ENCODE measurements at regions not wholly inside any gene's neighbourhood (a gene's known extent, or its start where the extent isn't known, plus 50 kb on each side); places are given as distances from the start of the nearest gene placed in this dataset.
"Not testable (repeated sequence)": the region's sequence is repeated elsewhere in the genome, so short reads cannot be mapped to it uniquely, and the experiment has no call there.

GRCh38 chr1:99497690-99498089 is 148.2 kb upstream of the PALMD start:
- Mint-ChIP-seq H3K4me3 (no peak overlapping the region), H3K36me3 (no peaks in the 10 kb centered on the region), H3K9me3 (no peaks in the 10 kb centered on the region), H3K4me1 (no peaks in the 10 kb centered on the region), H3K27ac (no peak overlapping the region), H3K27me3 (peaks cover 1% of the 10 kb centered on the region)
- DNase-seq (ENCODE audit: low spot score in 2 of 2) (no peak), ATAC-seq (ENCODE audit: low read depth) (no peak)

DNA sequence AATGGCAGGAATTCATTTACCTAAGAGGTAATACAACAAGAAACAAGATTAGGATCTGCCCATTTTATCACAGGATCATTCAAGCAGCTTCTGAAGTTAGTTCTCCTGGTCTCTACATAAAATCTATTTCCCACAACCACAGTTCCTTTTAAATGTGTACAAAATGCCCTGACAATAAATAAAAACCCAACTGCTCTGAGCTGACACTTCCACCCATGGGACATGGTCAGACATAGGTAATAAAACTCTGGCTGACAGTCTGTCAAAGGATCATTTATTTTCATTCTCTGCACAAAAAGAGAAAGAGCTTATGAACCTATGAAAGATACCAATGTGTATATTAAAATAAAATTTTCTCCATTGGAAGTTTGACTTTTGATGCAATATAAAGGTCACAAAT is 145.4 kb upstream of the PALMD start:
- ATAC-seq (ENCODE audit: low read depth) (no peak), DNase-seq (ENCODE audit: low spot score in 2 of 2) (no peak)
- H3K4me3 Mint-ChIP-seq = no peak overlapping the region
- no peaks in the 10 kb centered on the region for H3K4me1 Mint-ChIP-seq
- H3K36me3 Mint-ChIP-seq = no peaks in the 10 kb centered on the region
- H3K27me3 Mint-ChIP-seq = peaks cover 4% of the 10 kb centered on the region
- no peaks in the 10 kb centered on the region for H3K9me3 Mint-ChIP-seq
- no peak overlapping the region for H3K27ac Mint-ChIP-seq

- Mint-ChIP-seq H3K36me3 (no peaks in the 10 kb centered on the region), H3K4me3 (no peak overlapping the region), H3K9me3 (no peaks in the 10 kb centered on the region), H3K27ac (no peak overlapping the region), H3K27me3 (peaks cover 4% of the 10 kb centered on the region), H3K4me1 (no peaks in the 10 kb centered on the region)
- DNase-seq (ENCODE audit: low spot score in 2 of 2) (no peak), ATAC-seq (ENCODE audit: low read depth) (no peak)
Measured at GRCh38 chr1:99501871-99502270, 144.0 kb upstream of the PALMD start.

DNA sequence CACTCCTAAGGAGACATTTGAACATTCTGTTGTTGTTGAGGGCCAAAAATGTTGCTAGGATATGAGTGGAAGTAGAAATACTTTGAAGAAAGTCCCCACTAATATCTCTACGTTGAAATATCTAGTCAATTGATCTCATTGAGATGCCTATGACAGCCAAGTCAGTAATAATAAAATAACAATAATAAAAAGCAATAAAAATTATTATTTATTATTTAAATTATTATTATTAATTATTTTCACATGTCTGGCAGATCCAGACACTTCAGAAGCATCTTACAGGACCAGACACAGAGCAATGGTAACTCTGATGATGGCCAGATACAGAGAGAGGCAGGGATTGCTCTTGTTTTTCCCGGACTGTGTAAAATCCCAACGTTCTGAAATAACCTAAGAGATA is 143.5 kb upstream of the PALMD start:
- no peaks in the 10 kb centered on the region for H3K4me1 Mint-ChIP-seq
- DNase-seq (ENCODE audit: low spot score in 2 of 2) (no peak), ATAC-seq (ENCODE audit: low read depth) (no peak)
- H3K27me3 Mint-ChIP-seq = peaks cover 4% of the 10 kb centered on the region
- H3K4me3 Mint-ChIP-seq = no peak overlapping the region
- H3K9me3 Mint-ChIP-seq = no peaks in the 10 kb centered on the region
- no peaks in the 10 kb centered on the region for H3K36me3 Mint-ChIP-seq
- H3K27ac Mint-ChIP-seq = no peak overlapping the region

- H3K36me3 Mint-ChIP-seq = no peaks in the 10 kb centered on the region
- H3K4me1 Mint-ChIP-seq = no peaks in the 10 kb centered on the region
- H3K27me3 Mint-ChIP-seq = peaks cover 4% of the 10 kb centered on the region
- no peak overlapping the region for H3K27ac Mint-ChIP-seq
- no peaks in the 10 kb centered on the region for H3K9me3 Mint-ChIP-seq
- no peak for ATAC-seq (ENCODE audit: low read depth)
- no peak for DNase-seq (ENCODE audit: low spot score in 2 of 2)
- no peak overlapping the region for H3K4me3 Mint-ChIP-seq
Measured at GRCh38 chr1:99503276-99503747, 142.6 kb upstream of the PALMD start.

DNA sequence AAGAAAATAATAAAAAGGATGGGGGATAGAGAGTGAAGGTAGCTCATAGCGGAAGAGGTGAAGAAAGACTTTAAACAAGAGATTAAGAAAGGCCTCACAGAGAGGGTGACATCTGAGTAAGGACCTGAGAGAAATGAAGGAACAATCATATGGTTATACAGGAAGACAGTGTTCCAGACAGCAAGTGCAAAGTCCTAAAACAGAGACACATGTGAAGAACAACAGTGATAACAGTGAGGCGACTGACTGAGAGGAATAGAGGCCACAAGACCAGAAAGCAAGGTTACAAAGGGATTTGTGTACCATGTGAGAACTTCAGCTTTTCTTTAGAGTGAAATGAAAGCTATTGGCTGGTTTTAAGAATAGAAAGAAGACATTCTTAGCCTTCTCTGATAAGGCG is 141.6 kb upstream of the PALMD start:
- Mint-ChIP-seq H3K4me1 (no peaks in the 10 kb centered on the region), H3K27ac (no peak overlapping the region), H3K4me3 (no peak overlapping the region), H3K36me3 (no peaks in the 10 kb centered on the region), H3K27me3 (peaks cover 4% of the 10 kb centered on the region), H3K9me3 (no peaks in the 10 kb centered on the region)
- no peak for DNase-seq (ENCODE audit: low spot score in 2 of 2)
- ATAC-seq (ENCODE audit: low read depth) = no peak

DNA sequence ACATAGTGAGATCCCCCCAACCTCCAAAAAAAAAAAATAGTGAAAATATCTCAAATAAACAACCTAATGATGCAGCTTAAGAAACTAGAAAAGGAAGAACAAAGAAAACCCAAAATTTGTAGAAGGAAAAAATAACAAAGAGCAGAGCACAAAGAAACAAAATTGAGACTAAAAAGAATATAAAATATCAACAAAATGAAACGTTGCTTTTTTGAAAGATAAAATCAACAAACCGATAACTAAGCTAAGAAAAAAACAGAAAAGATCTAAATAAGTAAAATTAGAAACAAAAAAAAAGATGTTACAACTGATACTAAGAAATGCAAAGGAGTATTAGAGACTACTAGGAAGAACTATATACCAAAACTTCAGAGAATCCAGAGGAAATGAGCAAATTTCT is 139.3 kb upstream of the PALMD start:
- no peaks in the 10 kb centered on the region for H3K9me3 Mint-ChIP-seq
- no peaks in the 10 kb centered on the region for H3K36me3 Mint-ChIP-seq
- H3K27me3 Mint-ChIP-seq = peaks cover 3% of the 10 kb centered on the region
- DNase-seq (ENCODE audit: low spot score in 2 of 2) (no peak), ATAC-seq (ENCODE audit: low read depth) (no peak)
- H3K27ac Mint-ChIP-seq = no peak overlapping the region
- no peaks in the 10 kb centered on the region for H3K4me1 Mint-ChIP-seq
- no peak overlapping the region for H3K4me3 Mint-ChIP-seq

GRCh38 chr1:99507446-99507845 is 138.5 kb upstream of the PALMD start:
- not testable (repeated sequence) for H3K36me3 Mint-ChIP-seq; H3K9me3 Mint-ChIP-seq; DNase-seq (ENCODE audit: low spot score in 2 of 2); H3K4me3 Mint-ChIP-seq; ATAC-seq (ENCODE audit: low read depth); H3K27me3 Mint-ChIP-seq; H3K27ac Mint-ChIP-seq; H3K4me1 Mint-ChIP-seq

DNA sequence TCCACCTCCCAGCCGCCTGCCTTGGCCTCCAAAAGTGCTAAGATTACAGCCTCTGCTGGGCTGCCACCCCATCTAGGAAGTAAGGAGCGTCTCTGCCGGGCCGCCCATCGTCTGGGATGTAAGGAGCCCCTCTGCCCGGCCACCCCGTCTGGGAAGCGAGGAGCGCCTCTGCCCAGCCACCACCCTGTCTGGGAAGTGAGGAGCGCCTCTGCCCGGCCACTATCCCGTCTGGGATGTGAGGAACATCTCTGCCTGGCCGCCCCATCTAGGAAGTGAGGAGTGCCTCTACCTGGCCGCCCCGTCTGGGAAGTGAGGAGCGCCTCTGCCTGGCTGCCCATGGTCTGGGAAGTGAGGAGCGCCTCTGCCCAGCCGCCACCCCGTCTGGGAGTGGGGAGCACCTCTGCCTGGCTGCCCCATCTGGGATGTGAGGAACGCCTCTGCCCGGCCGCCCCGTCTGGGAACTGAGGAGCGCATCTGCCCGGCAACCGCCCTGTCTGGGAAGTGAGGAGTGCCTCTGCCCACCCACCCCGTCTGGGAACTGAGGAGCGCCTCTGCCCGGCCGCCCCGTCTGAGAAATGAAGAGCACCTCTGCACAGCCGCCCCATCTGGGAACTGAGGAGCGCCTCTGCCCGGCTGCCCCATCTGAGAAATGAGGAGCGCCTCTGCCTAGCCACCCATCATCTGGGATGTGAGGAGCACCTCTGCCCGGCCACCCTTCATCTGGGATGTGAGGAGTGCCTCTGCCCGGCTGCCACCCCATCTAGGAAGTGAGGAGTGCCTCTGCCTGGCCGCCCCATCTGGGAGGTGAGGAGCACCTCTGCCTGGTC is 137.8 kb upstream of the PALMD start:
- no peaks in the 10 kb centered on the region for H3K9me3 Mint-ChIP-seq
- ATAC-seq (ENCODE audit: low read depth) = no peak

GRCh38 chr1:99508733-99509445 is 137.0 kb upstream of the PALMD start:
- H3K27me3 Mint-ChIP-seq, H3K4me3 Mint-ChIP-seq: not testable (repeated sequence)

More for the DNA sequence above, 137.8 kb upstream of the PALMD start:
- H3K27me3 Mint-ChIP-seq = peaks cover 4% of the 10 kb centered on the region
- no peaks in the 10 kb centered on the region for H3K36me3 Mint-ChIP-seq
- H3K4me1 Mint-ChIP-seq = no peaks in the 10 kb centered on the region
- no peak overlapping the region for H3K27ac Mint-ChIP-seq
- no peak for DNase-seq (ENCODE audit: low spot score in 2 of 2)
- H3K4me3 Mint-ChIP-seq = no peak overlapping the region

GRCh38 chr1:99514823-99515552 is 130.9 kb upstream of the PALMD start:
- H3K36me3 Mint-ChIP-seq; H3K4me1 Mint-ChIP-seq; DNase-seq (ENCODE audit: low spot score in 2 of 2); H3K27ac Mint-ChIP-seq; H3K4me3 Mint-ChIP-seq; H3K27me3 Mint-ChIP-seq; ATAC-seq (ENCODE audit: low read depth); H3K9me3 Mint-ChIP-seq: not testable (repeated sequence)

More at GRCh38 chr1:99508733-99509445, 137.0 kb upstream of the PALMD start:
- H3K36me3 Mint-ChIP-seq; ATAC-seq (ENCODE audit: low read depth); H3K9me3 Mint-ChIP-seq; H3K27ac Mint-ChIP-seq; H3K4me1 Mint-ChIP-seq; DNase-seq (ENCODE audit: low spot score in 2 of 2): not testable (repeated sequence)

- DNase-seq (ENCODE audit: low spot score in 2 of 2) (no peak), ATAC-seq (ENCODE audit: low read depth) (no peak)
- no peak overlapping the region for H3K27ac Mint-ChIP-seq
- H3K4me3 Mint-ChIP-seq = no peak overlapping the region
- H3K36me3 Mint-ChIP-seq = no peaks in the 10 kb centered on the region
- H3K9me3 Mint-ChIP-seq = peaks cover 3% of the 10 kb centered on the region
- peaks cover 2% of the 10 kb centered on the region for H3K27me3 Mint-ChIP-seq
- no peaks in the 10 kb centered on the region for H3K4me1 Mint-ChIP-seq
Measured at GRCh38 chr1:99516141-99516540, 129.8 kb upstream of the PALMD start.

DNA sequence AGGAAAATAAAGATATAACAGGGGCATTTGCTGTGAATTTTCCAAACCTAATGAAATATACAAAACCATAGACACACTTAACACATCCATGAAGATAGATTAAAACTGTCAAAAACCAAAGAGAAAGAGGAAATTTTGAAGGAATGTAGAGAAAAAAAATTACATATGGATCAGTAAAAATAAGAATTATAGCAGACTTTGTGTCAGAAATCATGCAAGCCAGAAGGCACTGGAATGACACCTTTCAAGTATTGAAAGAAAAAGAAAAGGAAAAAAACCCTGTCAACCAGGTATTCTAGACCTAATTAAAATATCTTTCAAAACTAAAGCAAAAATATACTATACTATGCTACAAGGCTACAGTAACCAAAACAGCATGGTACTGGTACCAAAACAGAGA is 125.8 kb upstream of the PALMD start:
- Mint-ChIP-seq H3K27ac (no peak overlapping the region), H3K4me1 (no peaks in the 10 kb centered on the region), H3K9me3 (peaks cover 3% of the 10 kb centered on the region), H3K4me3 (no peak overlapping the region), H3K36me3 (no peaks in the 10 kb centered on the region), H3K27me3 (no peaks in the 10 kb centered on the region)
- ATAC-seq (ENCODE audit: low read depth) (no peak), DNase-seq (ENCODE audit: low spot score in 2 of 2) (no peak)

DNA sequence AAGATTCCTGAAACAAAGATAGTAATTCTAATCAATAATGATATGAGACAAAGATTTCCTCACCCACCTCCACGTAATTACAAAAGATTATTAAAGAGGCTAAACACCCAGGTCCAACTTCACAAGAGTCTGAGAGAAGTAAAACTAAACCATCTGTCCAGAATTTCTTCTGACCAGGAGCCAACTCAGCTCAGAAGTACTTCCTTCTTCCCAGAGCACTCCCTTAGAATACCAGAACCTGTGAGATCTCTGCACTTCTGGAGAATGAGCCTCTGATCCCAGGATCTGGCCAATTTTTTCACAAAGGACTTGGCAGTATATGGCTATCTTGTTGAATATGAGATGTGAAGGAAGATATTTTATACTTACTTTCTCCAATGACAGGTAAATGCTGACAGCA is 120.6 kb upstream of the PALMD start:
- DNase-seq (ENCODE audit: low spot score in 2 of 2) = no peak
- Mint-ChIP-seq H3K4me3 (no peak overlapping the region), H3K9me3 (peaks cover 3% of the 10 kb centered on the region), H3K27ac (no peak overlapping the region), H3K36me3 (no peaks in the 10 kb centered on the region), H3K4me1 (no peaks in the 10 kb centered on the region), H3K27me3 (peaks cover 2% of the 10 kb centered on the region)
- no peak for ATAC-seq (ENCODE audit: low read depth)

Data from memory B cell (primary cell).